T-helper 1 cell (primary cell): ENCODE measurements at regions not wholly inside any gene's neighbourhood (a gene's known extent, or its start where the extent isn't known, plus 50 kb on each side); places are given as distances from the start of the nearest gene placed in this dataset.

Experiments
- DNase-seq, 5 donors: peaks; one replicate each; pipeline ENCODE4 v3.0.0-alpha.2; 2012 to 2020

DNA sequence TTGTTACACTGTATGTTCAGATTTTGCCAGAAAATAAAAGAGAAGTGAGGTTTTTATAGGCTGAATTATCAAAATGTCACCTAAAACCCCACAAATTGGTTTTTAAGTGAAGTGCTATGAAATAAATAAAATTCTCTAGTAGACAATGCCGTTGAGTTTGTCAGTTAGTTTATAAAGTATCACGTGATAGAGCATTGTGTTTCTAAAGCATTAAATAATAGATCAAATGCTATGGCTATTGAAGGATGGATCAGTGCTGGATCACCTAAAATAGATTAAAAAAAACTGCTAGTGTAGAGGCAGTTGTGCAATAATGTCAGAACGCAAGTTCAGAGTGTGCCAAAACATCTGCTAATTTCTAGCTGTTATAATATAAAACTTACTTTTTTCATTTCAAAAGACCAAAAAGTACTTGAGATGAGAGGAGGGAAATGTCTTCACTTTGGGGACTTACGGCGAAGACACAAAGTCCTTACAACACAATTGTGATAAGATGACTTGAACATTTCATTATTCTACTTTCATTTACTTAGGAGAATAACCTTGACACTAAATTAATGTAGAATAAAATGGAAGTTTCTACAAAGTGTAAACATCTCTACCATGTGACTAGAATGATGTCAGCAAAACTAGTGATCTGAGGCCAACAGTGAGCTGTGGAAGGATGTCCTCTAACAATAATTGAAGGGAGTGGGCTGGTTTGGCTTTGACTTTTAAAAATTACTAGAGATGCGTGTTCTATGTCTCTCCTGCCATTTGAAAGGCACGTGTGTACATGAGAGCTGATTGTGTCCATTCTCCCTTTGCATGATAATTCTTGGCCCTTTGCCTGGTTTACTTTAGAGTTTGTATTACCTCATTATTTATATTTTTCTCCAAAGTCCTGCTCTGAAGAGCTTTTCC is 154.4 kb upstream of the PDE3A start:
- no peak for DNase-seq

DNA sequence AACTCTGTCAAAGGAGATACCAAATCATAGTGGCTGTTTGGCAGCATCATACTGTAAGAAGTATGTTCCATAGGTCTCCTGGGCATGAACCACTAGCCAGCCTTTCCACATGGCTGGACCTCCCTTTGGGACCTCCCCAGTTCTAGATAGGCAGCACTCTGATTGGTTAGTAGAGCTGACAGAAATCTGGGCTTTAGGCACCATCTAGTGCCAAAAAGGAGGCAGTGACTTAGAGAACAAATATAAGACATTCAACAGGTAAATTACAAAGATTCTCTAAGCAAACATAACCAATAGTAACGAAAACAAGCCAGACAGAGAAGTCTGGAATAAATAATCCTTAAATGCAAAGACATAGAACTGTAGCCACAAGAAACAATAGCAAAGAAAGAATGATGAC is 148.0 kb upstream of the PDE3A start:
- no peak for DNase-seq

DNA sequence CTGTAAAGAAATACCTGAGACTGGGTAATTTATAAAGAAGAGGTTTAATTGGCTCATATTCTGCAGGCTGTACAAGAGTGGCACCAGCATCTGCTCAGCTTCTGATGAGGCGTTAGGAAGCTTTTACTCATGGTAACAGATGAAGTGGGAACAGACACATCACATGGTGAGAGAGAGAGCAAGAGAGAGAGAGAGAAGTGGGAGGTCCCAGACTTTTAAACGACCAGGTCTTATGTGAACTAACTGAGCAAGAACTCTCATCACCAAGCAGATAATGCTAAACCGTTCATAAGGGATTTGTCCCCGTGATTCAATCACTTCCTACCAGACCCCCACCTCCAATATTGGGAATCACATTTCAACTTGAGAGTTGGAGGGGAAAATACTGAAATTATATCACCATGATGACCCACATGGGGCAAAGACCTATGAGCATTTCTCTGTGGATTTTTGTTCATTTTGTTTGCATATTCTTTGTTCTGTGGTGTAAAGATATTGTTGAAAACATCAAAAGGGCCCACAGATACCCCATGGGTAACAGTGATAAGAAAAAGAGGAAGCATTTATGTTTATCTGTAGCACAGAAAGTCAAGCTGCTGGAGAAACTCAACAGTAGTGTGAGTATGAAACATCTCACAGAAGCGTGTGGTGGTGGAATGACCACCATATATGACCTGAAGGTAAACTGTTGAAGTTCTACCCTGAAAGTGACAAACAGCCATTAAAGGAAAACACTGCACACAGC is 135.2 kb upstream of the PDE3A start:
- DNase-seq, result no peak

DNA sequence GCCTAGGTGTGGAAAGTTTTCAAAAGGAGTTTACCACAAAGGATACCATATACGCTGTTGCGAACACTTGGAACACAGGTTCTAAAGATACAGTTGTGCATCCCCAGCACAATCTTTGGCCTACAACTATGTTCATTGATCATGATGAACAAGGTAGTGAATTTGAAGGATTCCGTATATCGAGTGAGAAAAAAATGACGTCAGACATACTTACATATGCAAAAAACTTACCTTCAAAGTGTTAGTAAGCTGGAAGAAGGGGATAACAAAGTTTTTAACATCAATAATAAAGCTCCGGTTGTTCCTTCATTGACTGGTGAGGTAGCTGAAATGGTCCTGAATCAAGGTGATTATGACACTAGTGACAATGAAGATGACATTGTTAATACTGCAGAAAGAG is 133.9 kb upstream of the PDE3A start:
- DNase-seq, result no peak

DNA sequence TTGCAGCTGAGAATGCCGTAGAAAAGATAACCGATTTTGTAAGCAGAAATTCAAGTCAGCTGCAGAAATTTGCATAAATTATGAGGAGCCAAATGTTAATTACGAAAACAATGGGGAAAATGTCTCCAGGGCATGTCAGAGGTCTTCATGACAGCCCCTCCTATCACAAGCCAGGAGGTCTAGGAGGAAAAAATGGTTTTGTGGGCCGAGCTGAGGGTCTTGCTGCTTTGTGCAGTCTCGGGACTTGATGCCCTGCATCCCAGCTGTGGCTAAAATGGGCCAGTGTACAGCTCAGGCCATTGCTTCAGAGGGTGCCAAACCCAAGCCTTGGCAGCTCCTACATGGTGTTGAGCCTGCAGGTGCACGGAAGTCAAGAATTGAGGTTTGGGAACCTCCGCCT is 131.2 kb upstream of the PDE3A start:
- DNase-seq, result no peak

DNA sequence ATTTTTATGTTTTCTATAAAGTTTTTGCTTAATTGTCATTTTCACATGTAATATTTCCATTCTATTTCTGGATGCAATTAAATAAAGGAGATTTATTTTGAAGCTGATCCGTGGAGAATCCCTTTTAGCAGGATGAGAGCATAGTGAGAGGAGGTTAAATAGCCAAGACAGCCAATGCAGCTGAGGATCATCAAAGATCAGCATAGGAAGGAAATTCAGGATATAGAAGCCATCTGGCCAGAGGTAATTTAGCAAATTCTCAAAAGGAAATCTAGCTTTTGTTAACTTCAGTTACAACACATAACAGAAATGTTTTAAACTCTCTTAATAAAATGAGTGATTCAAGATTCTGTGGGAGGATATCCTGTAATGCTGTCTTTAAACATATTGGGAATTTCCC is 122.8 kb upstream of the PDE3A start:
- no peak for DNase-seq

DNA sequence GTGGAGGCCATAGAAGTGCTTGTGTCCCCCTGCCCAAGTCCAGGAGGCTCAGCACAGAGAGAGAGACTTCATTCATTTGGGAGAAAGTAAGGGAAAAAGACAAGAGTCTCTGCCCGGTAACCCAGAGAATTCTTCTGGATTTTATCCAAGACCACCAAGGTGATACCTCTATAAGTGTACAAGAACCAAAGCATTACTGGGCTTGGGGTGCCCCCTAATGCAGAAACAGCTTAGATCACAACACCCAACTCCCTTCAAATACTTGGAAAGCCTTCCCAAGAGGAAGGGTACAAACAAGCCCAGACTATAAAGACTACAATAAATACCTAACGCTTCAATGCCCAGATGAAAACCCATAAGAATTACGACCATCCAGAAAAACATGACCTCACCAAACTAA is 119.7 kb upstream of the PDE3A start:
- DNase-seq, result no peak

DNA sequence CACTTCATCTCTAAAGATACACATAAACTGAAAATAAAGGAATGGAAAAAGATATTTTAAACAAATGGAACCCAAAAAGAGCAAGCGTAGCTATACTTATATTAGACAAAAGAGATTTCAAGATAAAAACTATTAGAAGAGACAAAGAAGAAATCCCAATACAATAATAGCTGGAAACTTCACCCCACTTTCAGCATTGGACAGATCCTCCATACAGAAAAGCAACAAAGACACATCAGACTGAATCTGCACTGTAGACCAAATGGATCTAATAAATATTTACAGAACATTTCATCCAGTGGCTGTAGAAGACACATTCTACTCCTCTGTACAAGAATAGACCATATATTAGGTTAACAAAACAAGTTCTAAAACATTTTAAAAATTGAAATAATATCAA is 117.6 kb upstream of the PDE3A start:
- DNase-seq, result no peak

DNA sequence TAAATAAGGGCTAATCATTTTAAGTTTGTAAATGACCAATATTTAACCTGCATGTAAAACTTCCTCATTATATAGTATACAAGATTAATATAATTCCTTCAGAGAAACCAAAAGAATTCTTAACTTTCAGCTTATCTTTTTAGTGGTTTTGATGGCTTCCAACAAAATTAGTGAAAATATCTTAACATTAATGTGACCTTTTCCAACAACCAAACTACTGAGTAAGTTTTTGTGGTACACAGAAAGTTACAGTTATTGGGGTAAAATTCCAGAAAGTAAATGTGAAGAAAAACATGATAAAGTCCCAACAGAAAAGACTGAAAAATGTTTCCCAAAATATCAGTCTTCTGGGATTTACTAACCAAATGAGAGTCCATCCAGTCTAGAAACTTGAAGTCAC is 111.0 kb upstream of the PDE3A start:
- no peak for DNase-seq

DNA sequence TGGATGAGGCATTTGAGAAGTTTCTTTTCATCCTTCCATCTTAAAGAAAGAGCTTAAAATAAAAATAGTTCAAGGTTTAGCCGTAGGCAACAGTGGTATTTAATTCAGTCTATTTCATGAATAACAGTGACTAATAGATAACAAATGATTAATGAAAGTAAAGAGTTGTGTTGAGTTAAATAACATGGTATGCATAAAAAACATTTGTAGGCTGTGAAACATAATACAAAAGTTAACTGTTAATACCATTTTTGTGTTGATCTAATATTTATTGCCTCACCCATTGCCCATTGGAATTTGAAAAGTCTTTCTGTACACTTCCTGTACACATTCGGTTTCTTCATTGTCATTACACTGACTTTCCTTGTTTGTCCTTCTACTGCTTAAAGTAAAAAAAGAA is 108.6 kb upstream of the PDE3A start:
- no peak for DNase-seq

DNA sequence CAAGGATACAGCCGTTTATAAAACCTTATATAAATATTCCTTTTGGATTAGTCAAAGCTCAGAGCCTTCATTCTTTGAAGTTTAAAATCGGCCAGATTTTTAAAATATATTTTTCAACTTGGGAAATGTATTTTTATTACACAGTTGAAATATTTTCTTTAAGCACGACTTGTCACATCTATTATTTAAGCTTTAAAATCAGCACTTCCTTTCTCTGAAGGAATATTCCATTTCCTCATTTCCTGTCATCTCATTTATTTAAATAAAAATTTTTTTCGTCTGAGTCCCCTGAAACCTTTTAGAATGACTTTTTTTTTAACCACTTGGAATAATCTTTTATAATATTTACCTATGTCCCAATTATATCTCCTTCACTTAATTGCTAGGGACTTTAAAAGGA is 107.5 kb upstream of the PDE3A start:
- no peak for DNase-seq

DNA sequence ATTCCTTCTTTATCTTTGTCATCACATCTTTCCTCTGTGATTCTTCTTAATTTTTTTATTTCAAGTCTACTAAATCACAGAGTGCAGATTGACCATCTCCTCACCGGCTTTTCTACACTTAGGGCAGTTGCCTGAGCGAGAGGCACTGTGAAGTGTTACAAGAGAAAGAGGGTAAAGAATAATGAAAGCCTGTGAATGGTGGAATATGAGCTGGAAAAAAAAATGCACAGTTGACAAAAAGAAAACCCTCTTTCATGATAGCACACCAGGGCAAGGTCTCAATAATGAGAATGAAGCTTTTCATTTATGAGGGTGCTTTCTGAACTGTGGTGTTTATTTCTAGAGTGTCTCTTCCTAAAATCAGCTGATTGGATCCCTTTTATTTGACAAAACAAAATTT is 106.2 kb upstream of the PDE3A start:
- no peak for DNase-seq

DNA sequence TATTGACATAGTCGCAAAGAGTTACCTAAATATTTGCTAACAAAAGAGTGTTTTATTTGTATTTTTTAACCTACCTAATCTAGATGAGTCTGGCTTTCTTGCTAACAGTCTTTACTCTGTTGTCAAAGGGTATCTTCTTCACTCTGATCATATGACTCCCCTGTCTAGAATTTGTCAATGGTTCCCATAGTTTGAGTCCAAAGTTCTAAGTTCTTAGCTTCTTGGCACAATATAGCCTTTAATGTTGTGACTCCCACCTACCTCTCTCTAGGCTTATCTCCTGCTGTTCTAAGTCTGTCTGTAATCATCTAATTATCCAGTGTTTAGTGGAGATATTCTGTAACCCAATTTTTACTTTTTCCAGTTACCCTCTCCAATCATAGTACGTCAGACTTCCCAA is 104.3 kb upstream of the PDE3A start:
- no peak for DNase-seq

DNA sequence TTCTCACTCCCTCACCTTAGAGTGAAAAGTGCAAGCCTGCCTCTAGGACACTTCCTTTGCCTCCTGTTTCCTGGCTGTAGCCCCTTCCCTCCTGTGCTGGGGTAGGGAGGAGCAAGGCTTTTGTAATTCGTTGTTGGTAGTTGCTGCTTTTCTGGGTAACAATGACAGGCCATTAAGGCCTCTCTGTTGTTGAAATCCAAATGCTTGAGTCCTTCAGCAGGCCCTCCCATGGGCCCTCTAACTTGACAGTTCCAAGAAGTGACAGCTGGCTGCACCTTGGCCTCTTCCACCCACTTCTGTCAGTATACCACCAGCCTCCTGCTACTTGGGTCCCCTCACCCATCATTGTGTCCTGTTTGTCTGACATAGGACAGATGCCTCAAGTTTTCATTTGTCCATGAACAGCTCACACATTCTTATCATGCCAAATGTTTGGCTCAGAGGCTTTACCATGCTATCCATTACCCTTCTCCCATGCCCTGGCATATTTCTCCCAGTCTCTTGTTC is 103.7 kb upstream of the PDE3A start:
- no peak for DNase-seq

DNA sequence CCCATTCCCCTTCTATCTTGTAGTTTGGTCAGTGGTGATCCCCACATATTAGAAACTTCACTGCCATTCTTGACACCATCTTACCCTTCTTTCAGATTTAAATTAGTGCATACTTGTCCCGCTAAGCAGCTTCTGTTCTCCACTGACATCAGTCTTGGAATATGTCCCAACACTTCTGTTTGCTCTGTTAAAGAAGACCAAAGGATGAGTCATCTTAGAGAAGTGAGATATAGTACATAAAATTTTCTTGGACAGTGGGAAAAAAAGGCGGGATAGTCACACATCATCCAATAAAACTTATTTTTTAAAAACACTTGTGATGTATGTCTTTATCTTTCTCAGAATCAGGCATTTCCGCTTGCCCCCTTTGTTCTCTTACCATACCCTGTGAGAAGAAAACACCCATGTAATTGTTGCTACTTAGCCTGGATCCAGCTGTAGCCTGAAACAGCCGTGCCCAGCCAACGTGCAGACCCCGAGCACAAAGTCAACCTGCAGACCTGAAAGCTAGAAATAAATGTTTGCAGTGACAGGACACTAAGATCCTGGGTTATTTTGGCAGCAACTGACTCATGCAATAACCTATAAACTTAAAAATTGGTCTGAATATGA is 100.1 kb upstream of the PDE3A start:
- no peak for DNase-seq

DNA sequence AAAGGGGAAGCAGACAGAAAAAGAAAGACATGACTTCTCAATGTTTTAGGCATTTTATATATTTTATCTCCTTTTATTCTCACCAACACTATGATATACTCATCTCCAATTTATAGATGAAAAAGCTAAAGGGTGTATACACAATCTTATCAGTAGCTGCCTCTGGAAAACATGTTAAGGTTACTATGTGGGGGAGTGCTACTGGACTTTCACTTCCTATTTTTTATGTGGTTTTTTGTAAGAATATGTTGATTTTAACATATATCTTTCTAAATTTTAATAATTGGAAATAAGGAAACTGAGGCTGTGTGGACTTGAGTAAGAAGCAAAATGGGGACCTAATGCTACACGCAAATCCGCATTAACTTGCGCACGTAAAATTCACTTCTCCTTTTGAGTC is 99.6 kb upstream of the PDE3A start:
- DNase-seq, result no peak

DNA sequence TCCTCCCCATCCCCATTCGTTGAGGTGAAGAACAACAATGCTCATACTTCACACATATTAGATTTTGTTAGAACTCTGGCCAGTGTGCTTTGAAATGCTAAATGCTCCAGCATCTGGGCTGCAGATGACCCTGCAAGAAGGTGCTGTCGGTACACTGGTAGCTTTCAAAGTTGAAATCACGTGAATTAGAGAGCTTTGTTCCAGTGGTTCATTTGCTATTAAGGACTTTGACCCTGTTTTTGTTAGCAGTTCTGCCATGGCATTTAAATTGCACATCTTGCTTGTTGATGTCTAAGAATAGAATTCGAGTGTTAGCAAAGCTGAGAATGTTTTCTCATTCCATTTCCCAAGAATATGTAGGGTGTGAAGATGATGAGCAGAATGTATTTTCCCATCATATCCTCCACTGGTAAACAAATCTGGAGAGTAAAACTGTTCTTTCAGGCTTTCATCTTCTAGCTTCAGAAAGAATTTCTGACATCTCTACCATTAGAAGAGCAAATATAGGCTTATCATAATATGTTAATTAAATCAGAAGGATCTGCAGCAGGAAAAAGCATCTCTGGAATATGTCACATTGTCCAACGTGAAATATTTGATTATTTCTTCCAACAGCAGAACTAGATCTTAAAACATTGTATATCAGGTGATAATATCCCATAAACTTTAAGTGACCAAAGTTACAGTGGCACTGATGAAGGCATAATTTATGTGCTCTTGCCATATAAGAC is 98.8 kb upstream of the PDE3A start:
- DNase-seq, result no peak

DNA sequence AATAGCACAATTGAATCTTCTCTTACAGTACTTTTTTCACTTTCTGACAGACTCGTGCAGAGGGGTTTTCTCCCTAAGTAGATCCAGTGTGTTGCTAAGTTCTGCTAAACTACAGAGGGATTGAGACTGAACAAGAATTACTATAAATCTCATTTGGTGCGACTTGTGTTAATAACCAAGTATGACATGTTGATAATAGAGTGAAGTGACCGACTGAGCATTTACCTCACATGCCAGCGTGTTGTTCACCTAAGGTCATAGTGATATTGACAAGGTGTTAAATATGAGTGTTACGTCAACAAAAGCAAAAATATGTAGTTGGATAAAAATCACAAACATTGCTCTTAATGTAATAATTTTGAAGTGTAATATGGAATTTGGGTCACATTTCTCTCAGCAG is 97.8 kb upstream of the PDE3A start:
- no peak for DNase-seq

DNA sequence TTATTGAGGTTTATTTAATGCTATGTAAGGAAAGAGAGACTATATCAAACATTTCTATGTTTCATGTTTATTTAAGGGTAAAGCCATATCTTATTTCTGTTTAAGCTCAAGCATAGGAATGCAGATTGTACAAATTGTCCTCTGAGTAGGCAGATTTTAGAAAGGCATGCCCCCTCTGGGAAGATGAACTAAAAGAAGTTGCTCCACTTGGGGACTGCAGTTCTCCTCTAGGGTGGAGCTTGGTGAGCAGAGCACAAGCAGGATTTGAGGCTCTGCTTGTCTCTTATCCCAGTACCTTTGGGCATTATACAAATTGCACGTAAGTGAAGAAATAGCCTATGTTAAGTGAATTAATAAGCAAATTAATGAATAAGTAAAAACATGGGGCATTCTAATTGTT is 96.2 kb upstream of the PDE3A start:
- no peak for DNase-seq

DNA sequence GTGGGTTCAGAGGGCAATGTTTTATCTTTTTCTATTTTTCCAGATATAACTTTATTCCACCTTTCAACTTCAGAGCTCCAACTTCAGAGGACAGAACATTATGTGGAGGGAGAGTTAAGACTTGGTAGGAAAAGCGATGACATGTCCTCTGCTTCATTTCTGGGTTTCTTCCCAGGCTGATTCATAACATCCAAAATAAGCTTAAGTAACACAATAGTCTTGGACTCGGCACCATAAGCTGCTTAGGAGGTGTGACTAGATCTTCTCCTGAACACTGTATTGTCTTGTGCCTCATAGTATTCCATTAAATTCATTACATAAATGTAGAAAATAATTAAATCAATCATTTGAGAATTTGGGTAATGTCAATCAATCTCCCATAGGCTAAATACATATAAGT is 95.5 kb upstream of the PDE3A start:
- DNase-seq, result no peak

DNA sequence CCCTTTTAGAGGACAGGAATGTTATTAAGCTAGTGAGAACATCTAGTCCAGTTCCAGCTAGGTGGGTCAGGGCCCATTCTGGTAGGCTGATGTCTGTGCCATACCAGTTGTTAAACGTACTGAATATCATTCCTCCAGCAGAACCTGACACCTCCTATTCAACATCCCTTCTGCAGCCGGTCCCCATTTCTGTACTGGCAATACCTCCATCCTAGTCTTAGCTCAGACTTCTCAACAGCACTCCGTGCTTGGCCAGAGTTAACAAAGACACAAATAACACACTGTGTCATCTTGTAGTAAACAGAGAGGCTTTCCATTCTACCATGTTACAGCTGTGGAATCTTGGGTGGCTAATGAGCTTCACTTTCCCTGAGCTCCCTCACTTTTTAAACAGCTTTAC is 94.3 kb upstream of the PDE3A start:
- DNase-seq, result no peak

DNA sequence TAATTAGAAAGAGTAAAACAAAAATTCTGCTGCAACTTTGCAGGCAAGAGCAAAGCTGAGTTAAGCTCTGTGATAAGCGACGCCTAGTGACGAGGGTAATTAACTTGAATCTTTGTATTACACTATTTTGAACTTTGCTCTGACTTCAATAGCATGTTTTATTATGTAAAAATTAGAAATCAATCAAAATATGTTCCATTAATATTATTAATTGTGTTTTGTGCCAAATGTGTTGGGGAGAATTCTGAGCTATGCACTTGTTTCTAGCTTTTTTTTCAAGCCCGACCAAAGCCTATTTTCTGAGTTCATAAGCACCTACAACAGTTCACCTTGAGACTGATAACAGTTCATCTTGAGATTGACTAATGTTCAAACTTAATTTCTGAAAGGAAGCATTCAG is 90.1 kb upstream of the PDE3A start:
- DNase-seq, result no peak

DNA sequence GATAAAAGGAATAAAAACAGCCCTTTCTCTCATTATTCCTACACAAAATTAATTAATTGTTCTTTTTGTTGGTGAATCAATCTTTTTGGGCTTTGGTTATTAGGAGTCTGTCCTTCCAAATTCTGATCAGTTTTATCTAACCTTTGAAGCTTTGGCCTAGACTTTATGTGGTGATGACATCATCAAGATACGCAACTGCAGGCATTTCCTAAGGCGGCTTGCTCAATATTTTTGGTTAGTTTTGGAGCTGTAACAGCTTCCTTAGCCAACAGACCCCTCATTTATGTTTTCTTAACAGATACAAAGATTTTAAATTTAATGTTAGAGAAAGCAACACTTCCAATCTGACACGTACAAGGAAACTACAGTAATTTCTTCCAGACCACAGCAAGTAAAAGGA is 87.8 kb upstream of the PDE3A start:
- DNase-seq, result no peak
